Fibroblast of the conjunctiva (primary cell): ENCODE measurements at regions not wholly inside any gene's neighbourhood (a gene's known extent, or its start where the extent isn't known, plus 50 kb on each side); places are given as distances from the start of the nearest gene placed in this dataset.
A peak's percentile ranks its signal among the peaks of the same experiment; 100 is the strongest.

ENCODE experiments used
- DNase-seq: peaks from one replicate; pipeline ENCODE4 v3.0.0-alpha.2; 2010; ENCODE audit warnings: low read depth

DNA sequence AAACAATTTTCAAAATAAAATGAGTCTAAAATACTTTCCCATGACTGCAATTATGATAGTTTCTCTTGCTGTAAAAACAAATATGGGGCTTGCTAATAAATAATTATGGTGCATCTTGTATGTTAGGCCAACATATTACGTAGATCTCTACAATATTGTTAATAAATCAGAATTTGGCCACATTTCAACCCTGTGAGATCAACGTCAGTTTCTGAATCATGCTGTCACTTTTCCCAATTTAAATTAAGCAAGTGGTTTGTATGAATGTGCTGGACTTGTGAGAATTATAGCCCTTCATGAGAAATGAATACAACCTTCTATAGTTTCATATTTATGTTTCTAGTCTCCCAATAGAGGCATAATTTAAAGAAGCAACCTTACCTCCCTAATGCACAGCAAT, 808.9 kb downstream of the SUCLG1 start:
- DNase-seq, result no peak

DNA sequence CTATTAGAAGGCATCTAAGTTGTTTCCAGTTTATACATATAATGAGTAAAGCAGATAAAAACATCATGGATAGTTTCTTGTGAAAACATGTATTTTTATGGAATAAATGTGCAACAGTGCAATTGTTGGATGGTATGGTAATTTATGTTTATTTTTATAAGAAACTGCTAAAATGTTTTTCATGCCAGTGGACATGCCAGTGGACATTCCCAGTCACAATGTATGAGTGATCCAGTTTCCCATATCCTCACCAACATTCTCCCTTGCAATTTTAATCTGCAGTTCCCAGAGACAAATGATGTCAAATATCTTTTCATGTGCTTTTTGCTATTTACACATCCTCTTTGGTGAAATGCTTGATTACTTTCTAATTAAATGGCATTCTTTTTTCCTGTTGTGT, 818.6 kb downstream of the SUCLG1 start:
- no peak for DNase-seq

- DNase-seq, result no peak
These were observed 825.7 kb downstream of the SUCLG1 start for GRCh38 chr2:83633423-83633822.

GRCh38 chr2:83630351-83630750, 828.7 kb downstream of the SUCLG1 start:
- no peak for DNase-seq

GRCh38 chr2:83615511-83615910, 843.6 kb downstream of the SUCLG1 start:
- DNase-seq, result no peak

DNA sequence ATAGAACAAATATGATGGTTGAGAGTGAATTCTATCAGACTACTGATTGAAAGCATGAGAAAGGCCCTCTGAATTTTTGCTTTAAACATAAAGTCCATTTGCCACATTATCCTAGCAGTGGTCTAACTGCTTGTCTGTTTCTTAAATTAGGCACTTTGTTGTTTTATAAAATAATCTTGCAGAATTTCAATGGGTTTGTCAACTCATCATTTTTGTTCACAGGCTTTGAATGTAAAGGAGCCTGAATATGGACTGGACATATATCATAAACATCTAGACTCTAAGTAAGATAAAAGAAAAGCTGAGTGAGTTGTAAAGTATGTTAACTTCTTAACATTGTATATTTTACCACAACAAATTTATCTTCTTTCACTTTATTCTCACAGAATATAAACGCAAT, 845.9 kb downstream of the SUCLG1 start:
- DNase-seq, result no peak

DNA sequence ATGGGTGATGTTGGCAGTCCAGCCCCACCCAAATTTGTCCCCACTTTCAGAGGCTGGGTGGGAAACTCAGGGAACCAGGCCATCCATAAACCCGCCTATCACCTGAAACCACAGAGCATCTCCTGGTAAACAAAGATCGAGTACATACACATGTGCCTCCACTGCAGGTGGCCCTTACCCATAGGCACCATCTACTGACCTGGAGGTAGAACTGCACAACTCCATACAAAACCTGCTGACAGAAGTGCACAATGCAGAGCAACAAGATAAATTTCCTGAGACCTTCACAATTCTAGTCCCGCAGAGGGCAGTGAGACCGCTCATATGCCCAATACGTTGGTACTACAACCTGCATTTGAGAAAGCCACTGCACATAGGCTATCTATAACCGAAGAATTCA, 856.3 kb downstream of the SUCLG1 start:
- DNase-seq, result no peak

- no peak for DNase-seq
These were observed 862.3 kb downstream of the SUCLG1 start for GRCh38 chr2:83596592-83597282.

- DNase-seq, result no peak
These were observed 863.2 kb downstream of the SUCLG1 start for GRCh38 chr2:83595926-83596325.

- DNase-seq, result peak; percentile 0
These were observed 863.9 kb downstream of the SUCLG1 start for GRCh38 chr2:83595121-83595690.

- DNase-seq, result no peak
These were observed 864.6 kb downstream of the SUCLG1 start for GRCh38 chr2:83594241-83595120.

DNA sequence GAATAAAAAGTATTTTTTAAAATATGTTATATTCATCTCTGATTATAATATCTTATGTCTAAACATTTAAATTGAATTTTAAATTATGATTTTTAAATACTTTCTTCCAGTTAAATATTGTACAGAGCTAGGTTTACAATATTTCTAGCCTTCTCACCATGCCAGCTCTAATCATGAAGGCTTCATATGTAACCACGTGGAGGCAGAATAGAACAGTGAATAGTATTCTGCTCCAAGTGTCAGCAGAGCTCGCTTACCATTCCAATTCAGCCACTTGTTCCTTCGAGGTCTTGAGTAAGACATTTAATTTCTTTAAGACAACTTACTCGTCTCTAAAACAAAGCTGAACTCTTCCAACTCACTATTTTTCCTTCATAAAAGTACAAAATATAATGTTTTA, 871.8 kb downstream of the SUCLG1 start:
- DNase-seq, result no peak

DNA sequence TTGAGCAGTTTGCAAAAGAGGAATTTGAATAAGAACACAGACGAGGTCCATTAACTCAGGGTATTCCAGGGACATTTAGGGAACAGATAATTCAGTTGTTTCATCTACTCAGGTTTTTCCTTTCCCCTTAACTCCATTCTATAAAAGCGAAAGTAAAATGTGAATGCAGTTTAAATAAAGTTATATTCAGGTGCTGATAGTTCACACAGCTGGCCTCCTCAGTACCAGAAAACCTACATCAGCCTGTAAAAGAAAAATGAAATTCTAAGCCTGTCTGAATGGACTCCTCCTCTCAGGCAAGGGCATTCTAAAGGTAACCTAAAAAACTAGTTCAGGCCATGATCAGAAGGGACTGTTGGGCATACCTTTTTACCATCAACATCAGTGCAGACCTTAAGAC, 873.8 kb downstream of the SUCLG1 start:
- no peak for DNase-seq

GRCh38 chr2:83584672-83585071, 874.4 kb downstream of the SUCLG1 start:
- no peak for DNase-seq

DNA sequence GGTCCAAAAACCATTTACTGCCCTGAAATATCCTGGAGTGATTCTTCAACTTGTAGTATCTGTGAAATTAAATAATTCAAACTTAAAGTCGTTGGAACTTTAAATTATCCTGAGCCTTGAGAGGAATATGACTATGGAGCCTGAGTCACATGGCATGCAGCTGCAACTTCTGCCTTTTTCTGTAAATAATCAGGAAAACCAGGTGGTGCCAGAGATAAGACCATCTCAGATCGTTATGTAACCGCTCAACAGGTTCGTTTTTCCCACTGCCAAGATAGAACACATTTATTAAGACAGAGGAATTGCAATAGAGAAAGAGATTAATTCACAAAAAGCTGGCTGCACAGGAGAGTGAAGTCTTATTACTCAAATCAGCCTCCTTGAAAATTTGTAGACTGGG, 876.5 kb downstream of the SUCLG1 start:
- DNase-seq, result no peak

GRCh38 chr2:83579507-83579906, 879.6 kb downstream of the SUCLG1 start:
- DNase-seq, result no peak

DNA sequence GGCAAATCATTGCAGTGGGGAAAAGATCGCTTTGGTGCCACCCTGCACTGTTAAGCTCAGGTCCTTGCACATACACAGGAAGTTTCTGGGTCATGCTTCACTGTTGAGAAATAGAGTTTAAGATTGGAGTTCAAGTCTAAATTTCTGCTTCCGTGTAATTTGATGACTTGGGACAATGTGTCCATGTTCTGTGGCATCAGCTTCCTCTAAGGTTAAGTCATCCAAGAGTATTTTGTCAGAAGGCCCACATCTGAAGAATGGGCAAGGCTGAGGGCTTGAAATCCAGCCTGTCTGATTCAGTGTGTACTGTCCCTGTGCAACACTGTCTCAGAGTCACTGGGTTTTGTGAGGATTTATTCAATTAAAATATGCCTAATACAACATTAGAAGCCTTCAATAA, 880.7 kb downstream of the SUCLG1 start:
- DNase-seq, result no peak

- DNase-seq, result no peak
These were observed 884.5 kb downstream of the SUCLG1 start for GRCh38 chr2:83574614-83575013.

DNA sequence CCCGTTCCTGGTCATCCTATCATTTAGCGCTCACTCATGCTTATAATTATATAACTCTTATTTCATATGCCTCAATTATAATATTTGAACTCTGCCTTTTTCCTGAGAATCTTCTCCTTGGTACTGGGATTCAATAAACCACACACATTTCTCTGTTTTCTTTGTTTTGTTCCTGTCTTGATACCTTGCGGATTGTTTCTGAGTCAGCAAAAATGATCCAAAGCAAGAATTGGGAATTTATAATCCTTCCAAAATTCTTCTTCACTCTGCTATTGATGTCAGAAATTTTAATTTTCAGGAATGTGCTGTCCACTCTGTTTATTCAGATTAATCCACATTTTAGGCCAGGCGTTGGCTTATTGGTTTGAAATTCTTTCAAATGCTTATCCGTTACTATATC, 886.0 kb downstream of the SUCLG1 start:
- no peak for DNase-seq

DNA sequence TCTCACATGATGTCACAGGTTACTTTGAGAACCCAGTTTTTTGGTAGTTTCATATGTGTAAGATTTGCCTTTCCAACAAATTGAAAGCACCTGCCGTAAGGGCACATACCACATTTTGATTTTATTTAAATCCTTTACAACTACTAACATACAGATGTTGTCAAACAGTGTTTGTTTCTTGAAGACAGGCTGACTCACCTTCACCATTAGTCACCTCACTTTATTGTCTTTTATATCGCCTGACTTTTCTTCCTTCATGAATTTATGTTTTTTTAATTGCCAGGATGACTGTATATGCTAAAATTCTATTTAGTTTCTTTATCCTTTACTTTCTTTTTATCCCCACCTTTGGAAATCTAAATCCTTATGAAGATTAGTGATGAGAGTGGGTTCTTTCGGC, 886.7 kb downstream of the SUCLG1 start:
- no peak for DNase-seq

DNA sequence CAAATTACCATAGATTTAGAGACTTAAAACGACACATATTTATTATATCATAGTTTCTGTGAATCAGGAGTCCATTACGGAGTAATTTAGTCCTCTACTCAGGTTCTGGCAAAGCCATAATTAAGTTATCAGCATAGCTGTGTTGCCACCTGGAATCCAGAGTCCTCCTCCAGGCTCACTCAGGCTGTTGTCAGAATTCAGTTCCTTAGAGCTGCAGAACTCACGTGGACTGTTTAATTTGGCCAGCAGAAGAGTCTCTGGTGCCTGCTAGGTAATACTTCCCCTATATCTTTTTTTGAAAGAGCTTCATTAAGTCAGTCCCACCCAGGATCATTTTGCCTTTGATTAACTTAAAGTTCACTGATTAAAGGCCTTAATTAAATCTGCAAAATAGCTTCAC, 891.5 kb downstream of the SUCLG1 start:
- DNase-seq, result no peak

GRCh38 chr2:83565626-83566025, 893.5 kb downstream of the SUCLG1 start:
- DNase-seq, result no peak

GRCh38 chr2:83565181-83565580, 893.9 kb downstream of the SUCLG1 start:
- DNase-seq, result no peak
